Fibroblast of skin of back (primary cell): ENCODE measurements at regions not wholly inside any gene's neighbourhood (a gene's known extent, or its start where the extent isn't known, plus 50 kb on each side); places are given as distances from the start of the nearest gene placed in this dataset.
"Not testable (repeated sequence)": the region's sequence is repeated elsewhere in the genome, so short reads cannot be mapped to it uniquely, and the experiment has no call there.

Experiments used
- DNase-seq: peaks from one replicate; pipeline ENCODE4 v3.0.0-alpha.2; 2013

GRCh38 chr18:79596446-79597175 is 83.0 kb upstream of the CTDP1 start:
- DNase-seq, result no peak

- DNase-seq, result no peak
Observed at GRCh38 chr18:79597176-79597830, 82.3 kb upstream of the CTDP1 start.

DNA sequence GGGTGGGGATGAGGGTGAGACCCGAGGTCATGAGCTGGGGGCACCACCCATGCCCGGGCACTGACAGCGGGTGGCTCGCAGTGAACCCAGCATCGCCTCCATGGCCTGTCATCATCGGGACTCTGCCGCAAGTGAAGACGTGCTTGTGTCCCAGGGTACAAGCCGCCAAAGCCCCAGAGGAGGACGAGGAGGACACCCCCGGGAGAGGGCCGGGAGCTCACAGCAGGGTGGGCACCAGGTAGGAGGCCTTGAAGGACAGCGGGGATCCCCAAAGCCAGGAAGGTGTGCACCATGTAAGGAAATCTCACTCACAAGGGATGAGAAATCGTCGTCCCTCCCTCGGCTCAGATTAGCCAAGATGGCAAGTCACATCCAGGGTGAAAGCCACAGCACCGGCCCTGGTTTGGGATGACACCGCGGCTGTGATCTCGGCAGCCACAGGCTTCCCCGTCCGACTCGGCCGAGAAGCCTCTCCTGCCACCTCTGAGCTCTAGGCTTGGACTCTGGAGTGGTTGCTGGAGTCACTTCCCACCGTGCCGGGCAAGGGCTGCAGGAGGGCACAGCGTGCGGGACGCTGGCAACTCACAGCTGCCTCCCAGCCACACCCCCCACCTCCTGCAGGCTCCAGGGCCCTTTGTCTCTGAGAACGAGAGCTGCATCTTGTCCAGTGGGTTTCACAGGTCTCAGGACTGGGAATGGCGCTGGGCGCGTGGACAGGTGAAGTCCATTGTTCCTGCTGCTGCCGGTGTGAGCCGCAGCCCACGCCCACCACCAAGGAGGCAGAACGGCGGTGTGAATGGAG is 81.6 kb upstream of the CTDP1 start:
- no peak for DNase-seq

GRCh38 chr18:79598633-79599175 is 80.9 kb upstream of the CTDP1 start:
- no peak for DNase-seq

DNA sequence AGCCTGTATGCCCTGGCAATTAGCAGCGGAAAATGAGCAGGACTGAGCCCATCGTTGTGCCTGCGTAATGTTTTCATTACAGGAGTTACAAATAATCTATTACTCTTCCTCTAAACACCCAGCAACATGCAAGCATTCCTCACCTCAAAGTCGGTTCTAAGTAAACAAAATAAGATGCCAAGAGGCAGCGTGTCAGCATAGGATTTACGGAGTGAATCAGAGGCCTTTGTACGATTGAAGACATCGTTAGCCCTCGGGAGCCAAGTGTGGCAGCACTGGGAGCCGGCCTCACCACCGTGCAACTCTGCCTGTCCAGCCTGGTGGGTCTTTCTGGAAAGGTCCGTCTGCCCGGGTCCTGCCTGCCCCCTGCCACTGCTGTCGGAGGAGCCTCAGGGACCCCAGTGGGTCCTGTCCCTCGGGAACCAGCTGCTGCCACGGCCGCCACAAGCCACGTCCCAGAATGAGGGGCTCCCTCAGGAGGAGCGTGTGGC is 80.1 kb upstream of the CTDP1 start:
- DNase-seq, result peak; percentile 61

- no peak for DNase-seq
Observed at GRCh38 chr18:79600141-79600540, 79.5 kb upstream of the CTDP1 start.

DNA sequence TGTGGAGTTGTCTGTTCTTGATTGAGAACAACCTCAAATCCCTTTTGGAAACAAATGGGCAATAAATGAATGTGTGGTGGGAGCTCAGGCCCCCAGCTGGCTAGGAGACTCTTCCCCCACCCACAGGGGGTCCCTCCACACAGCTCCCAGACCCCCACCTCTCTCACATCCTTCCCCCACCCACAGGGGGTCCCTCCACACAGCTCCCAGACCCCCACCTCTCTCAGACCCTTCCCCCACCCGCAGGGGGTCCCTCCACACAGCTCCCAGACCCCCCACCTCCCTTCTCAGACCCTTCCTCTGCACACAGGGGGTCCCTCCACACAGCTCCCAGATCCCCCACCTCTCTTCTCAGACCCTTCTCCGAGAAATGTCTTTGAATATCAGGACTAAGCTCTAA is 79.0 kb upstream of the CTDP1 start:
- DNase-seq, result no peak

DNA sequence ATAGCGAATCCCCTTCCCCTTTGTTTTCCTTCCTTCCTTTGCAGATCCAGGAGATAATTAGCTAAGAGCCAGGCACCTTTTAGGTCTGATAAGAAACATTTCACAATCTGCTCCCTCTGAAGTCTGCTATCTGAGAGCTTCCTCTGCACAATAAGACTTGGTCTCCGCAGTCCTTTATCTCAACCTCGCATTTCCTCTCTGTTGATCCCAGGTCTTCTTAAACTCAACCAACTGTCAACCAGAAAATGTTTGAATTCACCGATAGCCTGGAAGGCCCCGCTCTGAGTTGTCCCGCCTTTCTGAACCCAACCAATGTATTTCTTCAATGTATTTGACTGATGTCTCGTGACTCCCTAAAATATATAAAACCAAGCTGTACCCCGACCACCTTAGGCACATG is 78.4 kb upstream of the CTDP1 start:
- no peak for DNase-seq

DNA sequence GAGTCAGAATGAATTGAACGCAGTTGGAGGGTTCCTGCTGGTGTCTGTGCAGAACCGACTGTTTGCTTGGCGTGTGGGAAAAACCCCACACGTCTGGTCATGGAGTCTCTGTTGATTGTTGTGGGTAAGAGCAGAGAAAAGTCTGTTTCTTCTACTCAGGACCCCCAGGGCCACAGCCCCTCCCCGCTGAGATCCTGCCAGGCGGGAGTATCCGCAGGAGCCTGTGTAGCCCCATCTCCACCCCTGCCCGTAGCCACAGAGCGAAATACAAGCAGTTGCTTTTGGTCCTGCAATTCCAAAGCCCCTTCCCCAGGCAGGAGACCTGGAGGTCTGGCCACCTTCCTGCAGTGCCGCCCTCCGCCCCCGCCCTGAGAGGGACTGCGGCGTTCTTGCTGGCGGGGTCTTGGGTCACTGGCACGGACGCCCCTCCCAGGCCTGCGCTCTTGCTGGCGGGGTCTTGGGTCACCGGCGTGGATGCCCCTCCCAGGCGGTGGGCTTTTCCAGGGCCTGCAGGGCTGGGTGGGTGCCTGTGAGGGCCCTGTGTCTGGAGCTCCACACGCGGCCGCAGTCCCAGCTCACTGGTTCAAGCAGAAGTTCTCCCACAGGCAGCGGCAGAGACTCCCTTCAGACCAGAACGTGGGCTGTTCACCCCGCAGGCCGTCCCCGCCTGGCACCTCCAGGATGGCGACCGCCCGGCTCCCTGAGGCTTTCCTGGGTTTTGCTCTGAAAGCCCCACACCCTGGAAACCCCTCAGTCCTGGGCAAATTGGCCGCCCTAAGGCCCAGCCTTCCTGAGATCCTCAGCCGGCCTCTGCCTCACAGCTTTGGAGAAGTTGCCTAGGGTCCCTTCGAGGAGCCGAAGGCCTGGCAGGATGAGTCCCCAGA is 76.0 kb upstream of the CTDP1 start:
- no peak for DNase-seq

GRCh38 chr18:79604205-79604912 is 75.2 kb upstream of the CTDP1 start:
- no peak for DNase-seq

- DNase-seq, result no peak
Observed at GRCh38 chr18:79604913-79605880, 74.4 kb upstream of the CTDP1 start.

GRCh38 chr18:79606071-79606470 is 73.5 kb upstream of the CTDP1 start:
- DNase-seq, result not testable (repeated sequence)

GRCh38 chr18:79606621-79607331 is 72.8 kb upstream of the CTDP1 start:
- DNase-seq, result no peak

DNA sequence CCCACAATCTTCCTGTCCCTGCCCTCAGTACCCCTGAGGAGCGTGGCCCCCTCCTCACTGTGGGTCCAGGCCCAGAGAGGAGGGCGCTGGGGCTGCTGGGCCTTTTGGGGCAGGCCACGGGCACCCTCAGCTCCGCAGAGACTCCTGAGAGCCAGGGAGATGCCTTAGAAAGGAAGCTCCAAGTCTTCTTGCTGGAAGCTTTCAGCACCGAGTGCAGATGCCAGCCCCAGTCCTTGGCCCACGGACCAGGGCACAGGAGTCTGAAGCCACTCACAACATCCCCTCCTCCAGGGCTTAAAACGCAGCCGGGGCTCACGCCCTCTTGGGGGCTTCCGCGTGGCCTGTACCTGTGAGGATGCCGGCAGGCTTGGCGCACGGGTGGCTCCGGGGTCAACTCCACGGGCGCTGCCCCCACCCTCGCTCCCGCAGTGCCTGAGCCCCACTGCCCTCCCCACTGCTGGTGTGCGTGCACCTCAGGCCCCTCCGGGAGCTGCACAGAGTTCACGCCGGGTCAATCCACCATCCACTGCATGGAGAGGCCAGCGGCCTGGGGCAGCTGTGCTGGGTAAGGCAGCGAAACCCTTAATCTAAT is 72.1 kb upstream of the CTDP1 start:
- DNase-seq, result no peak

GRCh38 chr18:79608069-79608468 is 71.5 kb upstream of the CTDP1 start:
- DNase-seq, result no peak

DNA sequence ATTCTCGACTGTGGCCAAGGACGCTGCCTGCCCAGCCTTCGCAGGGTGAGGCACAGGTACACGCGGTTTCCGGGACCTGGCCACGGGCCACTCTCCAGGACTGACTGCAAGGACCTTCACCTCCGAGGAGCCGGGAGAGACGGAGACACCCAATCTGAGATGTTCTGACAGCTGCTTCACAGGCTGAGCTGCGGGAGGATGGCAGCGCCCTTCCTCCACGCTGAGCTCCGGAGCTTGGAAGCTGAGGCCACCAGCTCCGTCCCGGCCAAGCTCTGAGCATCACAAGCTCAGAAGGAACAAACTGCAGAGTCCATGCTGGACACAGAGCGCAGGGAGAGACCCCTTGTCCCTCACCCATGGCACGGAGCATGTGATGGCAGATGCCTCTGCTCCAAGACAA is 71.1 kb upstream of the CTDP1 start:
- no peak for DNase-seq

- no peak for DNase-seq
Observed at GRCh38 chr18:79608999-79609461, 70.6 kb upstream of the CTDP1 start.

GRCh38 chr18:79609841-79610281 is 69.7 kb upstream of the CTDP1 start:
- DNase-seq, result no peak
